HG02870 (cell line): ENCODE measurements at regions not wholly inside any gene's neighbourhood (a gene's known extent, or its start where the extent isn't known, plus 50 kb on each side); places are given as distances from the start of the nearest gene placed in this dataset.
"Not testable (repeated sequence)": the region's sequence is repeated elsewhere in the genome, so short reads cannot be mapped to it uniquely, and the experiment has no call there.

ENCODE experiments used
- ATAC-seq: cut with Tn5 transposase; IDR thresholded peaks from one replicate; pipeline ENCODE4 v1.9.1; 2021; ENCODE audit warnings: mild to moderate bottlenecking, moderate library complexity; ENCODE audit not compliant: unreplicated experiment

GRCh38 chr13:109941951-109942350 lies 155.6 kb upstream of the IRS2 start:
- no peak for ATAC-seq

DNA sequence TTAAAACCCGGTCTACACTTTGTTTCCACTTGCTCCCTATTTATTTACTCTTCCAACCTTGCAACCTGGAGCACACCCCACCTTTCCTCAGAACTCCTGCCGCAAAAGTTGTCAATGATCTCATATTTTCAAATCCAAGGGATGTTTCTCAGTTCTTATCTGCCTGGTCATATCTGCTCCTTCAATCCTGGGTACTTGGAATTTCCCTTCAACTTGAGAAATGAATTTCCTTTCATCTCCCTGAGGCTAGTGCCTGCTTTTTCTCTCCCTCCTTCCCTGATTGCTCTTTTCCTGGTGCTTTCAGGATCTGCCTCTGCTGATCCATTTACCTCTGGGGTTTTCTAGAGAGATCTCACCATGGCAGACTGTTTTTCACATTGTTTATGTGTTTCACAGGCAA lies 154.8 kb upstream of the IRS2 start:
- no peak for ATAC-seq

GRCh38 chr13:109940637-109941036 lies 154.3 kb upstream of the IRS2 start:
- no peak for ATAC-seq

DNA sequence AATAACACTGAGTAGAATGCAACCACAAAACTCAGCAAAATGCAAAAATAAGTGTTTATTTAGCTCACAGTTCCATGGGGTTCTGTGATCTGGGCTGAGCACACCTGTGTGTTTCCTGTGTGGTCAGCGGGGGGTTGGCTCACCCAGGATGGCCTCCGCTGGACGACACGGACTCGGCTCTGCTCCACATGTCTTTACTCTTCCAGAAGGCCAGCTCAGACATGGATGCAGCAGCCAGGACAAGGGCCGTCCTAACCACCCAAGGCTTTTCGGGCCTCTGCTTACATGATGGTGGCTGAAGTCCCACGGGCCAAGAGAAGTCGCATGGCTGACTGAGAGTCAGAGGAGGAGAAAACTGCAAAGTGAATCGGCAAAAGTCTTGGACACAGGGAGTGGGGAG lies 153.5 kb upstream of the IRS2 start:
- ATAC-seq: no peak

GRCh38 chr13:109939180-109939579 lies 152.8 kb upstream of the IRS2 start:
- ATAC-seq: no peak

DNA sequence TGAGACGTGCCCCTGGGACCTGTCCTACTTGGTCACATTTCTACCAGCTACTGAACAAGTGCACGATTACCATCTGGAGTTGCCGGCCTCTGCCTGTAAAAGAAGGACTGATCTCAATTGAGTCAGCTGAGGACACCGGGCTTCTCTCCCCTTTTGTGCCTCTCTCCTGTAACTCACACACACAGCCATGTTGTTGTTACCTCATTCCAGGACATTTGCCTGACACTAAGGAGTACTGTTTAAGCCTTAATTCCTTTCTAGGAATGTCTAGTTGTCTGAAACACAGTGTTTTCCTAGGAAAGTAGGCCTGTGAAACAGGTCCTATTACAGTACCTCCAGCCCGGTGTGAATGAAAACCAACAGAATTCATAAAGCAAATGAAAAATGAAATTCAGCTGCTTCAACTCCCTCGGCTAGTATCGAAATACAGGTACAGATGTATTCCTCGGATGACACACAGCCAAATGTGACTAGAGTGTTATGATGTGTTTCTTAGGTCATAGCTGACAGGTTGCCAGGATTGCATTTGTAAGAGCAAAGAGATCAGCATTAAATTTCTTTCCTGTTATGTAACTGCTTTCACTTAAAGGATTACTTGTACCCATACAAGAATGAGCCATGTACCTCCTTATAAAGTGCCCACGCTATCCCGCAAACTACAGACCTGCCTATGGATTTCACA lies 152.0 kb upstream of the IRS2 start:
- ATAC-seq: no peak

- not testable (repeated sequence) for ATAC-seq
These were observed 148.1 kb upstream of the IRS2 start for GRCh38 chr13:109934520-109934919.

DNA sequence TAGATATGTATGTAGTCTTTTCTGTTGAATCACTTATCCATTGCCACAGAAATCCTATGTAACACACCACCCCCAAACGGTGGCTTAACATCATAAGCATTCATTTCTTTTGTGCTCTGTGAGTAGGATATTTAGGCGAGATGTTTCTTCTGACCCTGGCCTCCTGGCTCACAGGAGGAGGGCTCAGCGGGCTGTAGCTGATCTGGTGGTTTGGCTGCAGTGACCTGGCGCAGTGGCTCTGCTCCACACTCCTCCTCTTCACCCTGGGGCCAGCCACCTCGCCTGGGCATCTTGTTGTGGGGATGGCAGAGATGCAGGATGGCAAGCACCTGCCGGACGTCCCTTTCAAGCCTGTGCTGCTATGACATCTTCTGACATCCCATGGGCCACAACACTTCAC lies 147.1 kb upstream of the IRS2 start:
- ATAC-seq: no peak

DNA sequence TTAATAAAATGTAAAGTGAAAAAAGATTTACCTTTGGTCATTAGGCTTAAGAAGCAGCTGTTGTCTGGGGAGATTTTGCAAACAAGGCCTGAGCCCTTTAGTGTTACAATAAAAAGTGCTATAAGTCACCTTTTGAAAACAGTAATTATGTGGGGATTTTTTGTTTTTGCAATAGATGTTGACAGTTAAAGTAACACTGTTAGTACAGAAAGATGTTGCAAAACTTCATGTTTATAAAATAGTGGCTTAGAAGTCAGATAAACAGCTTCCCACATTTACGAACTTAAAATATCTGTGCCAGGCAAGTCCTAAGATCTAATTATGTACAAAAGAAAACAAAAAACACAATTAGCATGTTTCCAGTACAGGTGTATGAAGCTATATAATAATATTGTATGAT lies 138.0 kb upstream of the IRS2 start:
- ATAC-seq: no peak

- no peak for ATAC-seq
These were observed 136.1 kb upstream of the IRS2 start for GRCh38 chr13:109922518-109922917.

DNA sequence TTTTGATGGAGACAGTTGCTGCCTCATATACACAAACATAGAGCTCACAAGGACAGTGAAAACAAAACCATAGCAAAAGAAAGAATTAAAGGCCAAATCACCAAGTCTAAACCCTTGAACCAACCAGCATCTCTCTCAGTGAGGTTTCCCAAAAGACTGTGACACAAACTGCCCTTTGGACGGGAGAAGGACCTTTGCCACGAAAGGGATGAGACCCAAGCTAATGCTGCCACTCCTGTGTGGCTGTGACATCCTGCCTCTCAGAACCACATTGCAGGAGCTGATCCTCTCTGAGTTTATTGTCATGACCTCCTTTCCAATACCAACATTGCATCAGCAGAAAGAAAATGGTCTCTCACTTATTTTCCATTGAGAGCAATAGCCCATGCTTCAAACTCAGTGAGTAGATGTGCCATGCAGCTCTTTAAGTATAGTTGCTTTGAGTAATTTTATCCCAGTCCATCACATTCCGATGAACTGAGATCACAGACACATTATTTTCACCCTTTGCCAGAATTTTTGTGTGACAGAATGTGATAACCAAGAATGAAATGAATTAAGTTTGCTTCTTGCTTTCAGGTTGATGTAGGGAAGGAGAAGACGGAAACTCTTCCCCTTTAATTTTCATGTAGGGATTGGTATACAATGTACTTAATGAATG lies 133.5 kb upstream of the IRS2 start:
- ATAC-seq: no peak

DNA sequence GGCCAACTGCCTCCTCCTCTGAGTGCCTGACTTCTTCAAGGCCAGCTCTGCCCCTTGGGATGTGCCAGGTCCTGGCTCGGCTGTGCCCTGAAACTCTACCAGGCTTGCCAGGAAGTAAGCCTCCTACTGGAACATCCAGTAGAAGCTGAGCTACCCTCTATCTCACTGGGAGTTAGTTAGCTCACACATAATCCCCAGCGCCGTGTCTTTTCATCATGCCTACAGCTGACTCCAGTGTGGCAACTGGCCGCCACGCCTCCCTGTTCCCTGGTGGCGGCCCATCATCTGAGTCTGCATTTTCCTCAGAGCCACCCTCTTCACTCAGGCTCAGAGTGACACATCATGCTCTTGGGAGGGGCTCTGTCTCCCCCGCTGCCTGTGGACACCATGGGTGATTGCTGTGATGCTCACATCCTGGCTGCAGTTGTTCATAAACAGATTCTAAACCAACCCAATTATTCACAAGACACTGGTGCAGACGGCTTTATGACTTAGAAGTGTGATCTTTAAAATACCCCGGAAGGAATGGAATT lies 131.9 kb upstream of the IRS2 start:
- ATAC-seq: no peak

- ATAC-seq: no peak
These were observed 131.0 kb upstream of the IRS2 start for GRCh38 chr13:109917422-109917821.

DNA sequence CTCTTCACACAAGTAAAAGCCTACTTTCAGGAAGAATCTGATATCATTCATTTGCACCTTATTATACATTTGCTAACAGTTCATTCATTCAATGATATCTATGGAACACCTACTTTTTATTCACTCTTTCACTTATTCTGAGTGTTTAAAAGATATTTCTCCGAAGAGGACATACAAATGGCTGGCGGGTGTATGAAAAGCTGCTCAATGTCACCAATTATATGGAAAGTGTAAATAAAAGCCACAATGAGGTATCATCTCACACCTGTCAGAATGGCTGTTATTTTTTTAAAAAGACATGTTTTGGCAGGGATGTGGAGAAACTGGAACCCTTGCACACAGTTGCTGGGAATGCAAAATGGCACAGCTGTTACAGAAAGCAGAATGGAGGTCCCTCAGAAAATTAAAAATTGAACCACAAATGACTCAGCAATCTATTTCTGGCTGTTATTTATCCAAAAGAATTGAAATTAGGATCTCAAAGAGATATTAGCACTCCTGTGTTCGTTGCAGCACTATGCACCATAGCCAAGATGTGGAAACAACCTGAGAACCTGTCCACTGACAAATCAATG lies 127.6 kb upstream of the IRS2 start:
- no peak for ATAC-seq

GRCh38 chr13:109913186-109913585 lies 126.8 kb upstream of the IRS2 start:
- no peak for ATAC-seq

GRCh38 chr13:109910194-109910593 lies 123.8 kb upstream of the IRS2 start:
- ATAC-seq: no peak

- no peak for ATAC-seq
These were observed 120.6 kb upstream of the IRS2 start for GRCh38 chr13:109906976-109907375.

DNA sequence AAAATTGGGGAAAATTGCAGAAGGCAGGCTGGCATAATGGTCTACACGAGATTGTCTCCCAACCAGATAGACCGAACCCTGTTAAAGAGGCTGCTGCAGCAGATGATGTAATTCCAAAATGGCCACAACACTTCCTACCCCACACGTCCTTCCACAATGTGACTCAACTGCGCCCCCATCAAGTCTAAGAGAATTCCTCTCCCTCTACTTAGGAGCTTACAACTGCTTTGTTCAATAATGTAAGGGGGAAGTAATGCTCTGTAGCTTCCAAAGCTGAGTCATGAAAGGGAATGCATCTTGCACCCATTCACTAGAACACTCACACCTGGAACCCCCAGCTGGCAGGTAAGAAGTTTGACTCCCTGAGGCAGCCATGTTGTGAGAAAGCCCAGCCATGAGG lies 117.8 kb upstream of the IRS2 start:
- ATAC-seq: no peak

DNA sequence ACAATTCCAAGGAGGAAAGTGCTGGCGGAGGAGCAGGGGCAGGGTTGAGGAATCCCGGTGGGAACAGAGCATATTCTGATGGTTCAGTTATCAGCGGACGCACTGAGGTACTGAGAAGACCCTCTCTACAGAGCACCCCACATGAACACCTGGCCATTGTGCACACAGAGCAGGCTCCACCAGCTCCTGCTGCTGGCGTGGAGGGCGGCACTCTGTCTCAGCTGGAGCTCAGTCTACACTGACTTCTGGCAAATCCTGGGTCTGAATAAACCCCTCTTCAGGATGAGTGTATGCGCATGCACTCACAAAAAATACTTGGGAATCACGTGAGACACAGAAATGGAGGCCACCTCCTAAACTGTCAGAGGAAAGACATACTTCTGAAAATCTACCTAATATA lies 114.4 kb upstream of the IRS2 start:
- ATAC-seq: no peak

DNA sequence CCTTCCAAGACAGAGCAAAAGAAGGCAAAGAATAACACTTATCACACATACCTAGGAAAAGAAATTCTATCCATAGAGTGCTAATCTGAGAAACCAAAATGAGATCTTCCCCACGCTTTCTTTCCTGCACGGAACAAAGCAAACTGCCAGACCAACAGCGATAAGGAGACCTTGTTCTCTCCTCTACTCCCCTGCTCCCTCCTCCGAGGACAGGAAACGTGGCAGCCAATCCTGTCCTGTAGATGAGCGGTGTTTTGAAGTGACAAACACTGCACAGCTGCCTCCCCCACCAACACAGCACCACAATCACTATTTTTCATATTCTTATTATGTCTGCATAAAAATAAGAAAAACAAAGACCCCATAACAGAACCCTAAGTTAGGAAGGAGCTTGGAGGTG lies 113.9 kb upstream of the IRS2 start:
- ATAC-seq: no peak

- no peak for ATAC-seq
These were observed 113.4 kb upstream of the IRS2 start for GRCh38 chr13:109899748-109900147.

DNA sequence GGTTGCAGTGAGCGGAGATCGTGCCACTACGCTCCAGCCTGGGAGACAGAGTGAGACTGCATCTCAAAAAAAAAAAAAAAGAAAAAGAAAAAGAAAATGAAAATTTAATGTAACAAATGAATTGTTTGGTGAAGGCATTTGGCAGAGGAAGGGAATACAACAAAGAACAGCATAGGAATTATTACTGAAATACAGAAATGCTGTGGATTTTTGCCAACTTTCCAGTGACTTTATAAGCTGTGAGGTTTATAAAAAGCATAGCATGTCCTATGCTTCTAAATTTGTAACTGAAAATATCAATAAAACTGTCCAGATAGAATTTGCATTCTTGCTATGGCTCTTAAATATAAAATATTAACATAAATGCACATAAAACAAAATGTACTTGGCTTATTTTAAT lies 112.9 kb upstream of the IRS2 start:
- no peak for ATAC-seq
